ENCODE measurements at regions not wholly inside any gene's neighbourhood (a gene's known extent, or its start where the extent isn't known, plus 50 kb on each side); places are given as distances from the start of the nearest gene placed in this dataset.
"Not testable (repeated sequence)": the region's sequence is repeated elsewhere in the genome, so short reads cannot be mapped to it uniquely, and the experiment has no call there.

DNA sequence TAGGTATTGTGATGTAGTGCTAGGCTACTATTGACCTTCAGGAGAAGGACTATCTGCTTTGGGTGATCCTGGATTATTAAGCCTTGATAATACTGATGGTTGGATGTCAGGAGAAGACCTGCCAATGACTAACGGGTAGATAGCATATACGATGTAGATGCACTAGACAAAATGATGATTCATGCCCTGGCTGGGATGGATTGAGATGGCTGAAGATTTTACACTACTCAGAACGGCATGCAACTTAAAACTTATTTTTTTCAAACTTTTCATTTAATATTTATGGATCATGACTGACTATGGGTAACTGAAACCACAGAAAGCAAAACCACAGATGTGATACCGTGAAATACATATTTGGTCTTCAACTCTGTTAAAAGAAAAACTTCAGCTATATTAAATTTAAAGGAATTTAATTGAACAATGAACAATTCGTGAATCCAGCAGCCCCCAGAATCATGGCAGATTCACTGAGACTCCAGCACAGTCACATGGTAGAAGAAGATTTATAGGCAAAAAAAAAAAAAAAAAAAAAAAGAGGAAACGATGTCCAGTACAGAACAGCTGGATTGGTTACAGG, 124.6 kb upstream of the CDK13 start:
- Histone ChIP-seq H3K4me1 (ENCODE audit: control insufficient read depth, insufficient read depth, low read length, unreplicated experiment) (no peaks in the 10 kb centered on the region), H3K79me2 (ENCODE audit: control insufficient read depth, insufficient read depth, low read length, unreplicated experiment) (no peaks in the 10 kb centered on the region), H3K27me3 (ENCODE audit: insufficient read depth, low read length) (peaks cover 72% of the 10 kb centered on the region), H2AFZ (ENCODE audit: low read length, unreplicated experiment) (no peak overlapping the region), H3K36me3 (ENCODE audit: insufficient read depth, low read length) (no peaks in the 10 kb centered on the region), H3K4me3 (ENCODE audit: low read depth, low read length) (no peak overlapping the region), H3K27ac (ENCODE audit: low read depth, low read length) (no peak overlapping the region)

DNA sequence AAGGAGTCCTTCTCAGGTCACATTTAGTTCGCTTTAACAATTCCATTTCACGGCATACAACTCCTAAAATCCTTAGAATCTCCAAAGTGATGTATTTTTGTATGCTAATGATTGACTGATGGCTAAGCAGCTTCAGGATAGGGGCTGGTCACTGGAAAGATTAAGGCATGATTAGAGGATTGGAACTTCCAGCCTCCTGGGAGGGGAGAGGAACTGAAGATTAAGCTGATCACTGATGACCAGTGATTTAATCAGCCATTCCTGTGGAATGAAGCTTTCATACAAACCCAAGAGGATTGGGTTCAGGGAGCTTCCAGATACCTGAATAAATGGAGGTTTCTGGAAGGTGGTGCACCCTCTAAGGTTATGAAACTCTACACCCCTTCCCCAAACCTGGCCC, 123.9 kb upstream of the CDK13 start:
- no peak overlapping the region for H3K27ac ChIP-seq (ENCODE audit: low read depth, low read length)
- peaks cover 67% of the 10 kb centered on the region for H3K27me3 ChIP-seq (ENCODE audit: insufficient read depth, low read length)
- H3K79me2 ChIP-seq (ENCODE audit: control insufficient read depth, insufficient read depth, low read length, unreplicated experiment): no peaks in the 10 kb centered on the region
- H3K36me3 ChIP-seq (ENCODE audit: insufficient read depth, low read length): no peaks in the 10 kb centered on the region
- H2AFZ ChIP-seq (ENCODE audit: low read length, unreplicated experiment): no peak overlapping the region
- no peaks in the 10 kb centered on the region for H3K4me1 ChIP-seq (ENCODE audit: control insufficient read depth, insufficient read depth, low read length, unreplicated experiment)
- H3K4me3 ChIP-seq (ENCODE audit: low read depth, low read length): no peak overlapping the region

DNA sequence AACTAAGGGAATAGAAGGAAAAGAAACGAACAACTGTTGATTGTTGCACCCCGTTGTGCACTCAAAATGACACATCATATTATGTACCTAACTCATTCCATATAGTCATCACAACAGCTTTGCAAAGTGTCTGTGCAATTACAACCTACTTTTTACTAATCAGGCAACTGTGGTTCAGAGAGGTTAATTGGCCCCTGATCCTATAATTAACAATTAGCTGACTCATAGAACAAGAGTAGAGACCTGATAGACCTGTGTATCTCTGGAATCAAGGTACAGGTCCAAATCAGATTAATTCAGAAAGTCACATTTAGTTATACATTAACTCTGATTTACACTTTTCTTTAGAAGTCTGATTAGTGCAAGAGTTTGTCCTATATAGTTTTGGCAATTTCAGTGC, 122.5 kb upstream of the CDK13 start:
- H3K27ac ChIP-seq (ENCODE audit: low read depth, low read length): no peak overlapping the region
- no peak overlapping the region for H2AFZ ChIP-seq (ENCODE audit: low read length, unreplicated experiment)
- peaks cover 73% of the 10 kb centered on the region for H3K27me3 ChIP-seq (ENCODE audit: insufficient read depth, low read length)
- H3K36me3 ChIP-seq (ENCODE audit: insufficient read depth, low read length): no peaks in the 10 kb centered on the region
- H3K4me3 ChIP-seq (ENCODE audit: low read depth, low read length): no peak overlapping the region
- no peaks in the 10 kb centered on the region for H3K4me1 ChIP-seq (ENCODE audit: control insufficient read depth, insufficient read depth, low read length, unreplicated experiment)
- H3K79me2 ChIP-seq (ENCODE audit: control insufficient read depth, insufficient read depth, low read length, unreplicated experiment): no peaks in the 10 kb centered on the region

DNA sequence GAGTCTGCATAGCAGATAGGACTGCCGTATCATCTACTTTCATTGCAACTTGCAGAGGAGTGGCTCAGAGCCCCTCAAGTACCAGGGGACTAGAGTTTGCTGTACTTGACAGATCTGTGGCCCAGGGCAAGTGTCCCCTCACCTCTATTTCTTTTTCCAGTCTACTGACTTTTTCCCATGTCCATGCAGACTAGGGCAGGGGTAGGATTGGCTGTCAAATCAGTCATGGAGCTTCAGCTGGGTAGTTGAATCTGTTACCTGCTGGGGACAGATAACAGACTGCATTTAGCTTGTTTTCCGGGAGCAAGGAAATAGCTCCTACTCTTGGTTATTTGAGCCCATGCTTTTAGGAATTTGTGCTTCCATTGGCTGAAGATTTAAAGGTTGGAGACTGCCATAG, 121.0 kb upstream of the CDK13 start:
- no peak overlapping the region for H3K4me3 ChIP-seq (ENCODE audit: low read depth, low read length)
- peaks cover 72% of the 10 kb centered on the region for H3K27me3 ChIP-seq (ENCODE audit: insufficient read depth, low read length)
- H3K4me1 ChIP-seq (ENCODE audit: control insufficient read depth, insufficient read depth, low read length, unreplicated experiment): no peaks in the 10 kb centered on the region
- no peak overlapping the region for H3K27ac ChIP-seq (ENCODE audit: low read depth, low read length)
- H3K36me3 ChIP-seq (ENCODE audit: insufficient read depth, low read length): no peaks in the 10 kb centered on the region
- no peaks in the 10 kb centered on the region for H3K79me2 ChIP-seq (ENCODE audit: control insufficient read depth, insufficient read depth, low read length, unreplicated experiment)
- no peak overlapping the region for H2AFZ ChIP-seq (ENCODE audit: low read length, unreplicated experiment)

DNA sequence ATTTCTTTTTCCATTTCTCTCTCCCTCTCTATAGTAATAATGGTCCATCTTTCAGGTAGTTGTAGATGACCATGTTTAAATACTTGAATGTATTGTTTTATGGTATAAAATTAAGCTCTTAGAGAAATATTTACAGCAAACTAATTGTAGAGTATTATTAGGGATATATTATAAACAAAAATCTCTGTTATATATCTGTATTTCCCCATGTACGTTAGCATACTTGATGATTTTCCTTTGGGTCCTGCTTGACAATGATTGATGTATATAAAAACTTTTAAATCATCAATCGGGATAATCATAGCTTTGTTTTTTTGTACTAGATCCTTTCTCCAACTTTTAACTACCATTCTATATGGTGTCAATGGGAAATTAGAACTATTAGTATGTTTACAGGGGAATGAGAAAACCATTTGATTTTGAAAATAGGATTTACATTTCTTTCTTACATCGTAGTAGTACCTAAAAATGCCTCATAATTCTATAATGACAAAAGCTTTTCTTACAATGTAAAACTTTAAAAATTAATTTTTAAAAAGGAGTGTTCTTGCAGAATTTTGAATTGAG, 117.5 kb upstream of the CDK13 start:
- Histone ChIP-seq H3K4me1 (ENCODE audit: control insufficient read depth, insufficient read depth, low read length, unreplicated experiment) (no peaks in the 10 kb centered on the region), H2AFZ (ENCODE audit: low read length, unreplicated experiment) (no peak overlapping the region), H3K4me3 (ENCODE audit: low read depth, low read length) (no peak overlapping the region; the same call in 1 of the 2 replicates), H3K36me3 (ENCODE audit: insufficient read depth, low read length) (no peaks in the 10 kb centered on the region), H3K27me3 (ENCODE audit: insufficient read depth, low read length) (peaks cover 50% of the 10 kb centered on the region), H3K27ac (ENCODE audit: low read depth, low read length) (no peak overlapping the region), H3K79me2 (ENCODE audit: control insufficient read depth, insufficient read depth, low read length, unreplicated experiment) (no peaks in the 10 kb centered on the region)

DNA sequence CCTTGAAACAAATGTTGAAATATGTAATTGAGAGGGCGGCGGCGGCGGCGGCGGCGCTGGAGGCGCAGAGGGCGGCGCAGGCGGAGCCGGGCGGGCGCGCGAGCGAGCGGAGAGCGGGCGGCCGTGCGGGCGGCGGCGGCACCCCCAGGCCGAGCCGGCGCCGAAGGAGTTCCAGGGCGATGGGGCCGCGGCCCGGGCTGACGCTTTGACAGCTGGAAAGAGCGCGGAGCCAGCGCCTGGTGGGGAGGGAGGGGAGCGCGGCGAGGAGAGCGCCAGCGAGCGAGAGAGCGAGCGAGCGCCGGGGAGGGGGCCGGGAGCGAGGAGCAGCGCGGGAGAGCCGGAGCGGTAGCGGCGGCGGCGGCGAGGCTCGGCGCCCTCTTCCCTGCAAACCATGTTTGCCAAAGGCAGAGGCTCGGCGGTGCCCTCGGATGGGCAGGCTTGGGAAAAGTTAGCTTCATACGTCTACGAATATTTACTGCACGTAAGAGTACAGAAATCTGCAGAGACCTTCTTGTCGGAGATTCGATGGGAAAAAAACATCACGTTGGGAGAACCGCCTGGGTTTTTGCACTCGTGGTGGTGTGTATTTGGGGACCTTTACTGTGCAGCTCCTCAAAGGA, 116.8 kb upstream of the CDK13 start:
- Histone ChIP-seq H3K27me3 (ENCODE audit: insufficient read depth, low read length) (peaks cover 43% of the 10 kb centered on the region), H2AFZ (ENCODE audit: low read length, unreplicated experiment) (peak overlapping the region; percentile 69), H3K4me3 (ENCODE audit: low read depth, low read length) (peak overlapping the region; percentile 76)
- not testable (repeated sequence) for H3K4me1 ChIP-seq (ENCODE audit: control insufficient read depth, insufficient read depth, low read length, unreplicated experiment); H3K79me2 ChIP-seq (ENCODE audit: control insufficient read depth, insufficient read depth, low read length, unreplicated experiment); H3K36me3 ChIP-seq (ENCODE audit: insufficient read depth, low read length); H3K27ac ChIP-seq (ENCODE audit: low read depth, low read length)

DNA sequence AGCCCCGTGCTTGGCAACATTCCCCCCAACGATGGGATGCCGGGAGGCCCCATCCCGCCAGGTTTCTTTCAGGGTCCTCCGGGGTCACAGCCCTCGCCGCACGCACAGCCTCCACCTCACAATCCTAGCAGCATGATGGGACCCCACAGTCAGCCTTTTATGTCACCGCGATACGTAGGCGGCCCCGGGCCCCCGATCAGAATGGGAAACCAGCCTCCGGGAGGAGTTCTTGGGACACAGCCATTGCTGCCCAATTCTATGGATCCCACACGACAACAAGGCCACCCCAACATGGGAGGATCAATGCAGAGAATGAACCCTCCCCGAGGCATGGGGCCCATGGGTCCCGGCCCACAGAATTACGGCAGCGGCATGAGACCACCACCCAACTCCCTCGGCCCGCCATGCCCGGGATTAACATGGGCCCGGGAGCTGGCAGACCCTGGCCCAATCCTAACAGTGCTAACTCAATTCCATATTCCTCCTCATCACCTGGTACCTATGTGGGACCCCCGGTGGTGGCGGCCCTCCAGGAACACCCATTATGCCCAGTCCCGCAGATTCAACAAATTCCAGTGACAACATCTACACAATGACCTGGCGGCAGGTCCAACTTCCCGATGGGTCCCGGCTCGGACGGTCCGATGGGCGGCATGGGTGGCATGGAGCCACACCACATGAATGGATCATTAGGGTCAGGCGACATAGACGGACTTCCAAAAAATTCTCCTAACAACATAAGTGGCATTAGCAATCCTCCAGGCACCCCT, 116.0 kb upstream of the CDK13 start:
- H2AFZ ChIP-seq (ENCODE audit: low read length, unreplicated experiment); H3K27ac ChIP-seq (ENCODE audit: low read depth, low read length); H3K79me2 ChIP-seq (ENCODE audit: control insufficient read depth, insufficient read depth, low read length, unreplicated experiment); H3K4me1 ChIP-seq (ENCODE audit: control insufficient read depth, insufficient read depth, low read length, unreplicated experiment); H3K36me3 ChIP-seq (ENCODE audit: insufficient read depth, low read length): not testable (repeated sequence)
- Histone ChIP-seq H3K4me3 (ENCODE audit: low read depth, low read length) (peak overlapping the region; percentile 76), H3K27me3 (ENCODE audit: insufficient read depth, low read length) (peaks cover 36% of the 10 kb centered on the region)

DNA sequence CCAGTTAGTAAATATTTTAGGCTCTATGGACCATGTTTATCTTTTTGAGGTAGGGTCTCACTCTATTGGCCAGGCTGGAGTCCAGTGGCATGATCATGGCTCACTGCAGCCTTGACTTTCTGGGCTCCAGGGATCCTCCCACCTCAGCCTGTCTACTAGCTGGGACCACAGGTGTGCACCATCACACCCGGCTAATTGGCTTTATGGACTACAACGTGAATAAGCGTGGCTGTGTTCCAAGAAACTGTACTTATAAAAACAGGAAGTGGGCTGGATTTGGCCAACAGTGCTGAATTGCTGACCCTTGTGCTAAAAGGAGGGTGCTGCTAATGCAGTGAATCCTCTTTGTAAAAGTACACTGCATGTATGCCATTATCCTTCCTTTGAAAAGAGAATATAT, 111.7 kb upstream of the CDK13 start:
- H3K4me1 ChIP-seq (ENCODE audit: control insufficient read depth, insufficient read depth, low read length, unreplicated experiment): peaks cover 3% of the 10 kb centered on the region
- H3K27me3 ChIP-seq (ENCODE audit: insufficient read depth, low read length): peaks cover 14% of the 10 kb centered on the region; the same call in 1 of the 2 replicates
- H3K4me3 ChIP-seq (ENCODE audit: low read depth, low read length): no peak overlapping the region
- no peaks in the 10 kb centered on the region for H3K79me2 ChIP-seq (ENCODE audit: control insufficient read depth, insufficient read depth, low read length, unreplicated experiment)
- no peak overlapping the region for H3K27ac ChIP-seq (ENCODE audit: low read depth, low read length)
- no peak overlapping the region for H2AFZ ChIP-seq (ENCODE audit: low read length, unreplicated experiment)
- H3K36me3 ChIP-seq (ENCODE audit: insufficient read depth, low read length): no peaks in the 10 kb centered on the region

DNA sequence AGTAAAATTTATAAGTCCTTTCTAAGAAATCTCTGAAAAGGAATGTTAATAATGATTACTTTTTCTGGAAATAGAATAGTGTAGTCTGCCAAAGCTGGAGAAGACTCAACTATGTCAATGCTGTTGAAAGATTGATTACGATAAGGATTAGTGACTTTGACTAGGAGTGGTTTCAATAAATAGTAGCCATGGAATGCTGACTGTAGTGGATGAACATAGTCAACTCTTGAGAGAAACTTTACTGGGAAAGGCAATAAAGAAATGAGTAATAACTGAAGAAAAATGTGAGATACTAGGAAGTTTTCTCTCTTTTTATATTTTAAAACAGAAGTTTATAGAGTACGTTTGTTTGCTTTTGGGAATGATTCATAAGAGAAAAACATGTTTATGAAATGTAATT, 105.0 kb upstream of the CDK13 start:
- H3K27ac ChIP-seq (ENCODE audit: low read depth, low read length): no peak overlapping the region
- H3K4me3 ChIP-seq (ENCODE audit: low read depth, low read length): no peak overlapping the region
- H3K36me3 ChIP-seq (ENCODE audit: insufficient read depth, low read length): no peaks in the 10 kb centered on the region
- H2AFZ ChIP-seq (ENCODE audit: low read length, unreplicated experiment): no peak overlapping the region
- H3K4me1 ChIP-seq (ENCODE audit: control insufficient read depth, insufficient read depth, low read length, unreplicated experiment): no peaks in the 10 kb centered on the region
- H3K79me2 ChIP-seq (ENCODE audit: control insufficient read depth, insufficient read depth, low read length, unreplicated experiment): no peaks in the 10 kb centered on the region
- no peaks in the 10 kb centered on the region; the same call in 1 of the 2 replicates for H3K27me3 ChIP-seq (ENCODE audit: insufficient read depth, low read length)

DNA sequence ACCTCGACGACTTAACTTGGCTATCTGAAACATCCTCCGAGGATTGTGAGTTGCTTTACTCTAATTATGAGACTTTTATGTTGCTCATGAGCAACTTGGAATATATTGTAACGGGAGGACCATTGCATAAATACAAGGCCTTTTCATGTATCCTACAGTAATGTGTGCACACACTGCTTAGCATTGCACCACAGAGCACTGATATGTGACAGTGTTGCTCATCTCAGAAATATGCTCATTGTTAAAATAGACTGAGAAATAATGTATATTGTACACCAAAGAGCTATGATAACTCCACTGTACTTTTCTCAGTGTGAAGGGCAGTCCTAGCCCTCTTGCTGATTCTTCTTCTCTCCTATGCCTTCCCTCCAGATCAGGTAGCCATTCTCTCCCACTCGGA, 102.8 kb upstream of the CDK13 start:
- H3K27me3 ChIP-seq (ENCODE audit: insufficient read depth, low read length): no peaks in the 10 kb centered on the region; the same call in 1 of the 2 replicates
- H2AFZ ChIP-seq (ENCODE audit: low read length, unreplicated experiment): no peak overlapping the region
- H3K4me1 ChIP-seq (ENCODE audit: control insufficient read depth, insufficient read depth, low read length, unreplicated experiment): no peaks in the 10 kb centered on the region
- no peaks in the 10 kb centered on the region for H3K36me3 ChIP-seq (ENCODE audit: insufficient read depth, low read length)
- H3K79me2 ChIP-seq (ENCODE audit: control insufficient read depth, insufficient read depth, low read length, unreplicated experiment): no peaks in the 10 kb centered on the region
- no peak overlapping the region for H3K27ac ChIP-seq (ENCODE audit: low read depth, low read length)
- H3K4me3 ChIP-seq (ENCODE audit: low read depth, low read length): no peak overlapping the region

All from ACC112 (cell line).